ENCODE measurements at regions not wholly inside any gene's neighbourhood (a gene's known extent, or its start where the extent isn't known, plus 50 kb on each side); places are given as distances from the start of the nearest gene placed in this dataset.

- TF ChIP-seq, protein P1, sequence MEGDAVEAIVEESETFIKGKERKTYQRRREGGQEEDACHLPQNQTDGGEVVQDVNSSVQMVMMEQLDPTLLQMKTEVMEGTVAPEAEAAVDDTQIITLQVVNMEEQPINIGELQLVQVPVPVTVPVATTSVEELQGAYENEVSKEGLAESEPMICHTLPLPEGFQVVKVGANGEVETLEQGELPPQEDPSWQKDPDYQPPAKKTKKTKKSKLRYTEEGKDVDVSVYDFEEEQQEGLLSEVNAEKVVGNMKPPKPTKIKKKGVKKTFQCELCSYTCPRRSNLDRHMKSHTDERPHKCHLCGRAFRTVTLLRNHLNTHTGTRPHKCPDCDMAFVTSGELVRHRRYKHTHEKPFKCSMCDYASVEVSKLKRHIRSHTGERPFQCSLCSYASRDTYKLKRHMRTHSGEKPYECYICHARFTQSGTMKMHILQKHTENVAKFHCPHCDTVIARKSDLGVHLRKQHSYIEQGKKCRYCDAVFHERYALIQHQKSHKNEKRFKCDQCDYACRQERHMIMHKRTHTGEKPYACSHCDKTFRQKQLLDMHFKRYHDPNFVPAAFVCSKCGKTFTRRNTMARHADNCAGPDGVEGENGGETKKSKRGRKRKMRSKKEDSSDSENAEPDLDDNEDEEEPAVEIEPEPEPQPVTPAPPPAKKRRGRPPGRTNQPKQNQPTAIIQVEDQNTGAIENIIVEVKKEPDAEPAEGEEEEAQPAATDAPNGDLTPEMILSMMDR (CRISPR knock-in tag; IDR thresholded peaks at IDR 0.05): no peak
- no peak for TF ChIP-seq EZH2 (conservative IDR thresholded peaks at IDR 0.05; ENCODE audit: low read depth, low read length)
- TF ChIP-seq CBX1 (IDR thresholded peaks at IDR 0.05; ENCODE audit: low read depth): no peak
- no peak for TF ChIP-seq DNMT1 (CRISPR knock-in tag; IDR thresholded peaks at IDR 0.05)
- TF ChIP-seq TAF15 (IDR thresholded peaks at IDR 0.05; ENCODE audit: low read depth, low read length, poor library complexity, severe bottlenecking): no peak
- TF ChIP-seq ZNF781 (CRISPR knock-in tag; IDR thresholded peaks at IDR 0.05; ENCODE audit: borderline replicate concordance, not compliant biosample characterization): no peak
- TF ChIP-seq, protein P2, sequence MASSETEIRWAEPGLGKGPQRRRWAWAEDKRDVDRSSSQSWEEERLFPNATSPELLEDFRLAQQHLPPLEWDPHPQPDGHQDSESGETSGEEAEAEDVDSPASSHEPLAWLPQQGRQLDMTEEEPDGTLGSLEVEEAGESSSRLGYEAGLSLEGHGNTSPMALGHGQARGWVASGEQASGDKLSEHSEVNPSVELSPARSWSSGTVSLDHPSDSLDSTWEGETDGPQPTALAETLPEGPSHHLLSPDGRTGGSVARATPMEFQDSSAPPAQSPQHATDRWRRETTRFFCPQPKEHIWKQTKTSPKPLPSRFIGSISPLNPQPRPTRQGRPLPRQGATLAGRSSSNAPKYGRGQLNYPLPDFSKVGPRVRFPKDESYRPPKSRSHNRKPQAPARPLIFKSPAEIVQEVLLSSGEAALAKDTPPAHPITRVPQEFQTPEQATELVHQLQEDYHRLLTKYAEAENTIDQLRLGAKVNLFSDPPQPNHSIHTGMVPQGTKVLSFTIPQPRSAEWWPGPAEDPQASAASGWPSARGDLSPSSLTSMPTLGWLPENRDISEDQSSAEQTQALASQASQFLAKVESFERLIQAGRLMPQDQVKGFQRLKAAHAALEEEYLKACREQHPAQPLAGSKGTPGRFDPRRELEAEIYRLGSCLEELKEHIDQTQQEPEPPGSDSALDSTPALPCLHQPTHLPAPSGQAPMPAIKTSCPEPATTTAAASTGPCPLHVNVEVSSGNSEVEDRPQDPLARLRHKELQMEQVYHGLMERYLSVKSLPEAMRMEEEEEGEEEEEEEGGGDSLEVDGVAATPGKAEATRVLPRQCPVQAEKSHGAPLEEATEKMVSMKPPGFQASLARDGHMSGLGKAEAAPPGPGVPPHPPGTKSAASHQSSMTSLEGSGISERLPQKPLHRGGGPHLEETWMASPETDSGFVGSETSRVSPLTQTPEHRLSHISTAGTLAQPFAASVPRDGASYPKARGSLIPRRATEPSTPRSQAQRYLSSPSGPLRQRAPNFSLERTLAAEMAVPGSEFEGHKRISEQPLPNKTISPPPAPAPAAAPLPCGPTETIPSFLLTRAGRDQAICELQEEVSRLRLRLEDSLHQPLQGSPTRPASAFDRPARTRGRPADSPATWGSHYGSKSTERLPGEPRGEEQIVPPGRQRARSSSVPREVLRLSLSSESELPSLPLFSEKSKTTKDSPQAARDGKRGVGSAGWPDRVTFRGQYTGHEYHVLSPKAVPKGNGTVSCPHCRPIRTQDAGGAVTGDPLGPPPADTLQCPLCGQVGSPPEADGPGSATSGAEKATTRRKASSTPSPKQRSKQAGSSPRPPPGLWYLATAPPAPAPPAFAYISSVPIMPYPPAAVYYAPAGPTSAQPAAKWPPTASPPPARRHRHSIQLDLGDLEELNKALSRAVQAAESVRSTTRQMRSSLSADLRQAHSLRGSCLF (CRISPR knock-in tag; IDR thresholded peaks at IDR 0.05; ENCODE audit: borderline replicate concordance): no peak
- TF ChIP-seq IRF2 (CRISPR knock-in tag; IDR thresholded peaks at IDR 0.05): no peak
- TF ChIP-seq U2AF2 (IDR thresholded peaks at IDR 0.05; ENCODE audit: low read depth, low read length): no peak
- no peak for TF ChIP-seq MIER3 (CRISPR knock-in tag; IDR thresholded peaks at IDR 0.05; ENCODE audit: borderline replicate concordance)
Observed at GRCh38 chr5:23994581-23995370, 487.4 kb downstream of the PRDM9 start.

Data from HepG2 (cell line).